Central memory CD8-positive, alpha-beta T cell (primary cell): ENCODE measurements at regions not wholly inside any gene's neighbourhood (a gene's known extent, or its start where the extent isn't known, plus 50 kb on each side); places are given as distances from the start of the nearest gene placed in this dataset.

Experiments used
- ATAC-seq: fragments of 150-1000 bp; cut with Tn5 transposase; replicated peaks from 2 replicates; pipeline ENCODE4 v1.10.0; 2022; ENCODE audit warnings: mild to moderate bottlenecking, moderate FRiP score, moderate number of reproducible peaks; ENCODE audit not compliant: poor library complexity, severe bottlenecking; ENCODE audit errors: extremely low read depth
- DNase-seq, 2 donors: peaks; one replicate each; pipeline ENCODE4 v3.0.0; 2021; ENCODE audit warnings: low spot score in 2 of 2
- H3K27ac Mint-ChIP-seq: one replicate; pipeline ENCODE4 v1.8.0; 2022; ENCODE audit warnings: low read depth, mild to moderate bottlenecking, moderate library complexity, mixed read lengths
- H3K27me3 Mint-ChIP-seq: one replicate; pipeline ENCODE4 v1.8.0; 2022; ENCODE audit warnings: mixed read lengths
- H3K36me3 Mint-ChIP-seq: one replicate; pipeline ENCODE4 v1.8.0; 2022; ENCODE audit warnings: mild to moderate bottlenecking, moderate library complexity, mixed read lengths; ENCODE audit not compliant: insufficient read depth
- H3K4me1 Mint-ChIP-seq: one replicate; pipeline ENCODE4 v1.8.0; 2022; ENCODE audit warnings: mixed read lengths
- H3K4me3 Mint-ChIP-seq: one replicate; pipeline ENCODE4 v1.8.0; 2022; ENCODE audit warnings: mild to moderate bottlenecking, moderate library complexity, mixed read lengths
- H3K9me3 Mint-ChIP-seq: one replicate; pipeline ENCODE4 v1.8.0; 2022; ENCODE audit warnings: mixed read lengths

GRCh38 chr17:14622615-14623101, 321.8 kb downstream of the HS3ST3B1 start:
- ATAC-seq: no peak
- no peak overlapping the region for H3K27ac Mint-ChIP-seq
- H3K27me3 Mint-ChIP-seq: peaks cover 56% of the 10 kb centered on the region
- DNase-seq: no peak
- no peak overlapping the region for H3K4me3 Mint-ChIP-seq
- H3K9me3 Mint-ChIP-seq: no peaks in the 10 kb centered on the region
- peaks cover 2% of the 10 kb centered on the region for H3K36me3 Mint-ChIP-seq
- no peaks in the 10 kb centered on the region for H3K4me1 Mint-ChIP-seq

DNA sequence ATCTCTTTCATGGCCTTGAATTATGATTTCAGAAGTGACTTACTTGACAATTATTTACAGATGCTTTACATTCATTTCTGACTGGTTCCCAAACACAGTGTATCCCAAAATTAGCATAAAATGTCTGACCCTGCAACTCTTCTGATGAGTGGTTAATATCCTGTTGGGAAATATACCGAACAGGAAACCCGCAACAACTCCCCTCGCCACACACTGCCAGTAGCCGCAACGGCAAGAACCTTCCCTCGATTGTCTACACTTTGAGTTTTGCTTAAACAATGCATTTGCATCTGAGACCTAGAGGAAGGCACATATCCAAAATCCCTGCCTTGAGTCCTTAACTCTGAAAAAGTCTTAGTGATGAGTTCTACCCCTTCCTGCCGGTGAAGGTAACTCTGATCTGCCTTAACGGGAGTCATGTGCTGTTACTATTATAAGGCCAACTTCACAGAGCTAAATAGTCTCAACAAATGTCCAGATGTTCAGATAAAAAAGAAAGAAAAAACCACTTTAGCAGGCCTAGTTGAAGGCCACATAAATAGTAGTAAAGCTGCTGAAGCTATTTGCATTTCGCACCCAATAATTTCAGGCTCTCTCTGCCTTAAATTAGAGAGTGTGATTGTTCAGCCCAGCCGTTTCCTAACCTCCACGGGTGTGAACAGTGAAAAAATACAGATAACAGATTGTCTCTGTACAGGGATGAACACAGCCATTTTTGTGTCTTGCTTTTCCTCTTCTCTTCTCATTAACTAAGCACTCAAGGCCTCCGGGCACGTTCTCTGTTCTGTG, 321.1 kb downstream of the HS3ST3B1 start:
- no peak for DNase-seq
- Mint-ChIP-seq H3K4me1 (no peaks in the 10 kb centered on the region), H3K9me3 (no peaks in the 10 kb centered on the region), H3K36me3 (peaks cover 2% of the 10 kb centered on the region), H3K27me3 (peaks cover 56% of the 10 kb centered on the region), H3K4me3 (no peak overlapping the region), H3K27ac (no peak overlapping the region)
- no peak for ATAC-seq

DNA sequence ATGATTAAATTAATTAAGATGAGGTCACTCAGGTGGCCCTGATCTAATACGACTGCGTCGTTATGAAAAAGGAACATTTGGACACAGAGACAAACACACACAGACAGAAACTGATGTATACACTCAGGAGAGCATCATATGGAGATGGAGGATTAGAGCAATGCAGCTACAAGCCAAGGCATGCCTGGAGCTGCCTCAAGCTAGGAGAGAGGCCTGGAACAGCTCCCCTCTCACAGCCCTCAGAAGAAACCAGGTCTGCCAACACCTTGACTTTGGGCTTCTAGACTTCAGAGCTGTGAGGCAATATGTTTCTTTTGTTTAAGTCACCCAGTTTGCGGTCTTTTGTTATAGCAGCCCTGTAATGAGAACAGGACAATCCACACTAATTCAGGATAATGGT, 318.9 kb downstream of the HS3ST3B1 start:
- Mint-ChIP-seq H3K4me3 (no peak overlapping the region), H3K36me3 (peaks cover 2% of the 10 kb centered on the region), H3K4me1 (no peaks in the 10 kb centered on the region), H3K27ac (no peak overlapping the region), H3K27me3 (peaks cover 39% of the 10 kb centered on the region), H3K9me3 (no peaks in the 10 kb centered on the region)
- no peak for ATAC-seq
- no peak for DNase-seq

- DNase-seq (no peak), ATAC-seq (no peak)
- Mint-ChIP-seq H3K4me1 (no peaks in the 10 kb centered on the region), H3K9me3 (no peaks in the 10 kb centered on the region), H3K36me3 (no peaks in the 10 kb centered on the region), H3K4me3 (no peak overlapping the region), H3K27ac (no peak overlapping the region), H3K27me3 (peaks cover 35% of the 10 kb centered on the region)
Observed at GRCh38 chr17:14616528-14616927, 315.6 kb downstream of the HS3ST3B1 start.

GRCh38 chr17:14605267-14605599, 304.4 kb downstream of the HS3ST3B1 start:
- Mint-ChIP-seq H3K4me1 (peaks cover 8% of the 10 kb centered on the region), H3K27me3 (peaks cover 32% of the 10 kb centered on the region), H3K27ac (peak overlapping the region; percentile 12), H3K4me3 (peak overlapping the region; percentile 2), H3K9me3 (no peaks in the 10 kb centered on the region), H3K36me3 (peaks cover 2% of the 10 kb centered on the region)
- DNase-seq (no peak), ATAC-seq (peak; percentile 32)

DNA sequence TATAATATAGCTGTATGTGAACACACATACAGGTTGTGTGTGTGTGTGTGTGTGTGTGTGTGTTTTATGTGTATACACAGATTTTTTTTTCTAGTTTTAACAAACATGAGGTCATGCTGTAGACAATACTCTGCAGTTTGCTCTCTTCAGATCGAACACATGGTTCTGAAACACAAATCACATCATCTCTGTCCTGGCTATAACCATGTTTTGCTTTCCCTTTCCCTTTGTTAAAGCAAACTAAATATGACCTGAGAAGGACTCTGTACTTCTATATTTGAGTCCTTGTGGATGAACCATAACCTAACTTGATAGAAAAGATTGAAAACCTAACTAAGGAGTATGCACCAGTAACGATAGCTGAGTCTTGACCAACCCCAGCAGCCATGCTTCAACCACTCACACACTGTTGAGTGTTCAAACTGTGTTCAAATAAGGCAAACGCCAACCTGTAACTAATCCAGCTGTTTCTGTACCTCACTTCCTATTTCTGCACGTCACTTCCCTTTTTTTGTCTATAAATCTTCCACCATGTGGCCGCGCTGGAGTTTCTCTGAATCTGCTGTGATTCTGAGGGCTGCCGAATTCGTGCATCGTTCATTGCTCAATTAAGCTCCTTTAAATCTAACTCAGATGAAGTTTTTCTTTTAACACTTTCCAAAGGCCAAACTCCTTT, 303.8 kb downstream of the HS3ST3B1 start:
- Mint-ChIP-seq H3K4me3 (peak overlapping the region; percentile 2), H3K4me1 (peaks cover 8% of the 10 kb centered on the region), H3K27ac (peak overlapping the region; percentile 12), H3K27me3 (peaks cover 32% of the 10 kb centered on the region), H3K36me3 (peaks cover 2% of the 10 kb centered on the region), H3K9me3 (no peaks in the 10 kb centered on the region)
- DNase-seq (no peak), ATAC-seq (peak; percentile 19)

DNA sequence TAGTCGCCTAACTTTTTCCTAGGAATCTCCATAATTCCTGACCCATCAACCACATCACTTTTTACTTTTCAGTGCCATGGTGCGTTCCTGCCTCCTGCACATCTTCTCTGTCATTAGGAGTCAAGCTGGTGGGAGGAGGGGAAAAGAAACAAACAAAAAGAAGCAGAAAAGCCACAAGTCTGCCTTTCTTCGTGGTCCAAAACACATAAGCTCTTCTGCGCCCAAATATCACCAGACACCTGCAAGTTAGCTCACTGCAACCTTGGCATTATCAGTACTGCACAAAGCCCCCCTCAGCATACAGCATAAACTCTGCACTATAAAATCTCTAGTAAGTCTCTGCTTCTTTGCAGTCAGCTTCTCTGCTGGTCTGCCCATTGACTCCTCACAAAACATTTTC, 295.3 kb downstream of the HS3ST3B1 start:
- no peaks in the 10 kb centered on the region for H3K4me1 Mint-ChIP-seq

DNA sequence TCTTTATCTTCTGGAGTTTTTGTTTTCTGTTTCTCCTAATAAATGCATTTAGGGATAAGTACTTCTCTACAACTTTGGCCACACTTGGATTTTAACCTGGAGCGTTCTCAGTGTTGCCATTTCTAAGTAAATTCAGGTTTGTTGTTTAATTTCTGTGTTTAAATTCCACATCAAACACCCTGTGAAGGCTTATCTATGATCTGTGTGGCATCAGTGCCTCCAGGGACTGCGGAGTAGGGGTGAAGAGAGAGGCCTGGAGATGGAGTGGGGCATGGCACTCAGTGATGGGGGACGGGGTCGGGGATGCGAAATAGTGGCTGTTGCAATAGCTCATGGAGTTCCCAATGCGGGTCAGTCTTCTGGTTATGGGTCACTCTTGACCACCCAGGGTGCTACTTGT, 294.8 kb downstream of the HS3ST3B1 start:
- Mint-ChIP-seq H3K4me1 (no peaks in the 10 kb centered on the region), H3K27me3 (peaks cover 68% of the 10 kb centered on the region), H3K4me3 (no peak overlapping the region), H3K36me3 (peaks cover 4% of the 10 kb centered on the region), H3K9me3 (no peaks in the 10 kb centered on the region), H3K27ac (no peak overlapping the region)
- ATAC-seq (no peak), DNase-seq (no peak)

More for the DNA sequence above, 295.3 kb downstream of the HS3ST3B1 start:
- peaks cover 68% of the 10 kb centered on the region for H3K27me3 Mint-ChIP-seq
- no peak overlapping the region for H3K4me3 Mint-ChIP-seq
- DNase-seq (no peak), ATAC-seq (no peak)
- H3K27ac Mint-ChIP-seq: no peak overlapping the region
- no peaks in the 10 kb centered on the region for H3K9me3 Mint-ChIP-seq
- H3K36me3 Mint-ChIP-seq: peaks cover 4% of the 10 kb centered on the region

- Mint-ChIP-seq H3K27ac (no peak overlapping the region), H3K27me3 (peaks cover 68% of the 10 kb centered on the region), H3K4me3 (no peak overlapping the region), H3K4me1 (no peaks in the 10 kb centered on the region), H3K36me3 (peaks cover 4% of the 10 kb centered on the region), H3K9me3 (no peaks in the 10 kb centered on the region)
- DNase-seq (no peak), ATAC-seq (no peak)
Observed at GRCh38 chr17:14594690-14595089, 293.8 kb downstream of the HS3ST3B1 start.

DNA sequence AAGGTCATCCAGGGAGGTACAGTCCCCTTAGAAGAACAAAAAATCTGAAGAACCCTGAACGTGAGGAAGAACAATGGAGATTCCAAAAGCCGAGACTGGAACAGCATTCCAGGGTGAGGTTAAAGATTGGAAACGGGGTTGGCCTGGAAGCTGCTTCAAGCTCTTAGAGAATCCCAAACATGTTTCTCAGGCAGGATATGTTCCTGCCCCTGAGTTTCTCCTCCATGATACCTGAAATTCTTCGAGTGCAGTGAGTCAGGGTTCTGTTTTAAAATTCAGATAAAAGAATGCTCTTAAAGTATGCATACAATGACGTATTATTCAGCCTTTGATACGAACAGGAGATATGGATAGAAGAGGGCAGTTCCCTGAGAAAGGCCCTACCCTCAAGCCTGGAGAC, 293.1 kb downstream of the HS3ST3B1 start:
- ATAC-seq (no peak), DNase-seq (no peak)
- H3K36me3 Mint-ChIP-seq: peaks cover 4% of the 10 kb centered on the region
- H3K4me3 Mint-ChIP-seq: no peak overlapping the region
- peaks cover 61% of the 10 kb centered on the region for H3K27me3 Mint-ChIP-seq
- no peaks in the 10 kb centered on the region for H3K9me3 Mint-ChIP-seq
- no peaks in the 10 kb centered on the region for H3K4me1 Mint-ChIP-seq
- no peak overlapping the region for H3K27ac Mint-ChIP-seq

- Mint-ChIP-seq H3K9me3 (no peaks in the 10 kb centered on the region), H3K27me3 (peaks cover 46% of the 10 kb centered on the region)
Observed at GRCh38 chr17:14590459-14591250, 289.8 kb downstream of the HS3ST3B1 start.

DNA sequence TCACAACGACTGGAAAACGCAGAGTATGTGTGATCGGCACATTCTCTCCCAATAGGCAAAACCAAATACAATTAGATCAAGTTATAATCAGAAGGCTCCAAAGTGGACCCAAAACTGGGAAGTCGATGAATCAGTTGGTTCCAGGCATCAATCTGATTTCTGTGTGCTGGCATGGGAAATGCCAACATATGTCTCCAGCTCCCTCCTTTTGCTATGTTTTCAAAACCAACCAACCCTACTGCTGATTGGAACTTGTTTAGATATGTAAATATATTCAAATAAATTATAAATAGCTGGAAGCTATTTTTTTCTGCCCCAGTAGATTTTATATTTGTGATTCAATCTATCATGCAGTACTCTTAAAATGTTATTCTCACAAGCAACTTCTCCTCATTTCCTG, 284.2 kb downstream of the HS3ST3B1 start:
- H3K9me3 Mint-ChIP-seq: no peaks in the 10 kb centered on the region
- ATAC-seq (no peak), DNase-seq (no peak)
- H3K36me3 Mint-ChIP-seq: no peaks in the 10 kb centered on the region
- H3K4me1 Mint-ChIP-seq: no peaks in the 10 kb centered on the region
- H3K27me3 Mint-ChIP-seq: peaks cover 45% of the 10 kb centered on the region
- H3K27ac Mint-ChIP-seq: no peak overlapping the region
- no peak overlapping the region for H3K4me3 Mint-ChIP-seq

More at GRCh38 chr17:14590459-14591250, 289.8 kb downstream of the HS3ST3B1 start:
- H3K27ac Mint-ChIP-seq: no peak overlapping the region
- H3K4me1 Mint-ChIP-seq: no peaks in the 10 kb centered on the region
- ATAC-seq (no peak), DNase-seq (no peak)
- no peak overlapping the region for H3K4me3 Mint-ChIP-seq
- H3K36me3 Mint-ChIP-seq: peaks cover 2% of the 10 kb centered on the region
